SK-N-SH (cell line): ENCODE measurements at regions not wholly inside any gene's neighbourhood (a gene's known extent, or its start where the extent isn't known, plus 50 kb on each side); places are given as distances from the start of the nearest gene placed in this dataset.

Experiments used
- CTCF ChIA-PET: fragments of 300-600, 350-600 bp; formaldehyde crosslinking; extraction: SDS; loops from one replicate; lab custom pipeline; 2021; lab: Yijun Ruan, JAX
- POLR2A ChIA-PET: fragments of 350-600 bp; sonication (Branson Sonifier 250); formaldehyde crosslinking; extraction: SDS; loops from one replicate; lab custom pipeline; 2020; ENCODE audit warnings: antibody characterized with exemption, inconsistent platforms; lab: Yijun Ruan, JAX
- DNase-seq: peaks from one replicate; pipeline ENCODE4 v3.0.0; 2012
- H2AFZ ChIP-seq: fragments of 200-600 bp; sonication (generic); 2 replicates; pipeline ENCODE4 v1.8.1; 2016; ENCODE audit warnings: antibody characterized with exemption, mild to moderate bottlenecking, low read depth
- H3F3A ChIP-seq: fragments of 200-600 bp; sonication (generic); replicated peaks from 2 replicates; pipeline ENCODE3; 2016; ENCODE audit warnings: antibody characterized with exemption, mild to moderate bottlenecking; ENCODE audit not compliant: insufficient read depth
- H3K27ac ChIP-seq, 2 experiments: fragments of 200-500 bp in 1 of 2; fragments of 200-600 bp in 1 of 2; sonication (Bioruptor generic) in 1 of 2; sonication (generic), shearing (Covaris generic) in 1 of 2; 2 replicates each; pipeline versions ENCODE4 v1.5.1 to v1.6.1; 2014 to 2016; ENCODE audit warnings: low read depth in 2 of 2, inconsistent platforms in 1 of 2, low read length in 1 of 2, mild to moderate bottlenecking in 1 of 2, mixed read lengths in 1 of 2
- H3K27me3 ChIP-seq: fragments of 200-600 bp; sonication (generic), shearing (Covaris generic); 2 replicates; pipeline ENCODE4 v1.6.1; 2016; ENCODE audit warnings: mixed run types; ENCODE audit not compliant: insufficient read depth
- H3K36me3 ChIP-seq, 2 experiments: fragments of 200-500 bp in 1 of 2; fragments of 200-600 bp in 1 of 2; sonication (Bioruptor generic) in 1 of 2; sonication (generic) in 1 of 2; replicated peaks in 1 of 2; 2 replicates each; pipeline versions ENCODE3 to v1.5.1; 2014 to 2016; ENCODE audit warnings: low read length in 1 of 2, mild to moderate bottlenecking in 1 of 2; ENCODE audit not compliant: insufficient read depth in 2 of 2, control insufficient read depth in 1 of 2
- H3K4me1 ChIP-seq, 2 experiments: fragments of 200-500 bp in 1 of 2; fragments of 200-600 bp in 1 of 2; sonication (Bioruptor generic) in 1 of 2; sonication (generic), shearing (Covaris generic) in 1 of 2; 2 replicates each; pipeline versions ENCODE4 v1.5.1 to v1.6.1; 2014 to 2016; ENCODE audit warnings: low read depth in 1 of 2, low read length in 1 of 2, mixed run types in 1 of 2; ENCODE audit not compliant: insufficient read depth in 2 of 2, control insufficient read depth in 1 of 2
- H3K4me2 ChIP-seq: fragments of 200-600 bp; sonication (generic), shearing (Covaris generic); 2 replicates; pipeline ENCODE4 v1.6.1; 2017; ENCODE audit warnings: mixed run types
- H3K4me3 ChIP-seq, 2 experiments: fragments of 200-500 bp in 1 of 2; fragments of 200-600 bp in 1 of 2; sonication (Bioruptor generic) in 1 of 2; sonication (generic), shearing (Covaris generic) in 1 of 2; 2 replicates each; pipeline versions ENCODE4 v1.5.1 to v1.8.1; 2014 to 2016; ENCODE audit warnings: low read depth in 2 of 2, inconsistent platforms in 1 of 2, low read length in 1 of 2, mild to moderate bottlenecking in 1 of 2, mixed read lengths in 1 of 2, moderate library complexity in 1 of 2
- H3K79me2 ChIP-seq: fragments of 200-600 bp; sonication (generic); 2 replicates; pipeline ENCODE4 v1.8.1; 2017; ENCODE audit warnings: mild to moderate bottlenecking; ENCODE audit not compliant: insufficient read depth
- H3K9ac ChIP-seq: fragments of 200-600 bp; sonication (generic); 2 replicates; pipeline ENCODE4 v1.6.1; 2017; ENCODE audit warnings: mixed run types
- H3K9me2 ChIP-seq: fragments of 200-600 bp; sonication (generic); 2 replicates; pipeline ENCODE4 v1.6.1; 2017; ENCODE audit warnings: mixed run types
- H3K9me3 ChIP-seq: fragments of 200-600 bp; sonication (generic); 2 replicates; pipeline ENCODE4 v1.6.1; 2017; ENCODE audit warnings: mixed run types, mild to moderate bottlenecking, moderate library complexity
- H4K20me1 ChIP-seq: fragments of 200-600 bp; sonication (generic); 2 replicates; pipeline ENCODE4 v1.6.1; 2017; ENCODE audit warnings: mild to moderate bottlenecking, mixed run types; ENCODE audit not compliant: insufficient read depth
- CHD2 ChIP-seq: fragments of 150-350 bp; IDR thresholded peaks from 2 replicates; pipeline ENCODE4 v1.6.1; 2018; ENCODE audit warnings: low read length; ENCODE audit not compliant: partially characterized antibody
- ELF1 ChIP-seq: IDR thresholded peaks from 2 replicates; pipeline ENCODE4 v1.4.0; 2012
- FOSL2 ChIP-seq: IDR thresholded peaks from 2 replicates; pipeline ENCODE4 v1.4.0; 2012; ENCODE audit warnings: low read depth, mild to moderate bottlenecking, moderate library complexity, borderline replicate concordance
- FOXM1 ChIP-seq: IDR thresholded peaks from 2 replicates; pipeline ENCODE4 v1.4.0; 2012; ENCODE audit warnings: low read depth, mild to moderate bottlenecking
- GATA2 ChIP-seq: sonication (generic); formaldehyde crosslinking; IDR thresholded peaks from 2 replicates; pipeline ENCODE4 v1.5.0; 2020; ENCODE audit warnings: mild to moderate bottlenecking, missing genetic modification reagents
- MEF2A ChIP-seq: IDR thresholded peaks from 2 replicates; pipeline ENCODE4 v1.4.0; 2012; ENCODE audit warnings: low read depth, borderline replicate concordance
- POLR2AphosphoS5 ChIP-seq: IDR thresholded peaks from 2 replicates; pipeline ENCODE4 v1.6.1; 2012; ENCODE audit warnings: low read depth, low read length
- RAD21 ChIP-seq: IDR thresholded peaks from 2 replicates; pipeline ENCODE4 v1.6.1; 2012; ENCODE audit warnings: mild to moderate bottlenecking, low read length
- TAF1 ChIP-seq: IDR thresholded peaks from 2 replicates; pipeline ENCODE4 v1.6.1; 2012; ENCODE audit warnings: low read depth, mild to moderate bottlenecking, low read length, moderate library complexity, borderline replicate concordance
- TCF12 ChIP-seq: IDR thresholded peaks from 2 replicates; pipeline ENCODE4 v1.4.0; 2012
- YY1 ChIP-seq: IDR thresholded peaks from 2 replicates; pipeline ENCODE4 v1.4.0; 2012; ENCODE audit warnings: low read depth, mild to moderate bottlenecking
- WGBS: methylation state at CpG from one replicate; pipeline ENCODE4 v1.1.6; 2017; ENCODE audit warnings: low lambda C conversion rate; 5-methylcytosine and 5-hydroxymethylcytosine counted together
- TF ChIP-seq, protein P1 (sequence below): IDR thresholded peaks from 2 replicates; pipeline ENCODE4 v1.4.0; 2012; ENCODE audit warnings: low read depth, borderline replicate concordance
- TF ChIP-seq, protein P2 (sequence below): IDR thresholded peaks from 2 replicates; pipeline ENCODE4 v1.4.0; 2012; ENCODE audit warnings: low read depth, borderline replicate concordance
- TF ChIP-seq, protein P3 (sequence below): IDR thresholded peaks from 2 replicates; pipeline ENCODE4 v1.6.1; 2012; ENCODE audit warnings: mild to moderate bottlenecking, low read depth, low read length, moderate library complexity
- TF ChIP-seq, protein P4 (sequence below): IDR thresholded peaks from 2 replicates; pipeline ENCODE4; 2012

DNA sequence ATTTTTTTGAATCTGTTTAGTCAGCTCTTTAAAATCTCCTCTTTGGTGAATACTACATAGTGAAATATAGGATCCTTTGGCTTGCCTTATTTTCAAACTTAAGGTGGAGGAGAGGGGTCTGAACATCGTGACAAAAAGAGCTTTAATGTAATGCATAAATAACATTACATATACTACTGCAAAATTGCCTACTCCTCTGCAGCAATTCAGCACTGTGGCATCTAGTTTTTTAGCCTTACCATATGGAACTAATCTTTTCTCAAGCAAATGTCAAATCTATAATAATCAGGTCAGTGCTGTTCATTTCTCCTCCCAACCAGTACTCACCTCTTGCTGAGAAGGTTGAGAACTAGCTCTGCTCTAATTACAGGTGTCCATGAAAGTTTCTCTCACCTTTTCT is 394.0 kb upstream of the CDIN1 start:
- DNase-seq: no peak
- ChIA-PET CTCF (no interaction called here), POLR2A (no interaction called here)
- Histone ChIP-seq H3K36me3 (no peaks in the 10 kb centered on the region), H4K20me1 (no peaks in the 10 kb centered on the region), H3K4me2 (no peak overlapping the region), H3K9me2 (no peaks in the 10 kb centered on the region), H3K9me3 (0 out of 2 replicates have a peak, but pooled peaks cover 2% of the 10 kb centered on the region), H3K27ac (no peak overlapping the region), H3F3A (peaks cover 4% of the 10 kb centered on the region), H3K27me3 (no peaks in the 10 kb centered on the region), H2AFZ (no peak overlapping the region), H3K9ac (no peak overlapping the region), H3K4me1 (no peaks in the 10 kb centered on the region), H3K4me3 (no peak overlapping the region), H3K79me2 (no peaks in the 10 kb centered on the region)
- TF ChIP-seq POLR2AphosphoS5 (no peak), TCF12 (peak; percentile 66)
- WGBS: 29% methylated on average over 1 of the region's 1 CpG

DNA sequence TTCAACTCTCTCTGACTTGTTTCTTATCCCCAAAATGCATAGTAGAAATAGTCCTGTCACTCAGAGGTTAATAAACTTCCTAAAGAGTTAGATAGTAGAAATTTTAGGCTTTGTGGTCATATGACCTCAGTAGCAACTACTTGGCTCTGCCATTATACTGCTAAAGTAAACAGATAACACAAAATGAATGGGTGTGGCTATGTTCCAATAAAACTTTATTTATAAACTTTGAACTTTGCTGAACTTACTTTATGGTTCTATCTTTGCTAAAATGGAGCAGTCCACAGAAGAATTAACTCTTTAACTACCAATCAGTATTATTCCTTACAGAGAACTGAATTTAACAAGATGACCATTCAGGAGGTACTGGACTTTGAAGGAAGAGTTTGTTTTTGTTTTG is 393.6 kb upstream of the CDIN1 start:
- no peak for DNase-seq
- H3K9ac ChIP-seq: no peak overlapping the region
- H3K27me3 ChIP-seq: no peaks in the 10 kb centered on the region
- ChIA-PET CTCF (no interaction called here), POLR2A (no interaction called here)
- no peaks in the 10 kb centered on the region for H3K36me3 ChIP-seq
- no peak overlapping the region for H2AFZ ChIP-seq
- H3K79me2 ChIP-seq: no peaks in the 10 kb centered on the region
- H3K9me3 ChIP-seq: 0 out of 2 replicates have a peak, but pooled peaks cover 6% of the 10 kb centered on the region
- peaks cover 4% of the 10 kb centered on the region for H3F3A ChIP-seq
- no peaks in the 10 kb centered on the region for H3K4me1 ChIP-seq
- H3K27ac ChIP-seq: no peak overlapping the region
- TF ChIP-seq GATA2 (no peak), YY1 (no peak), MEF2A (no peak), ELF1 (no peak), FOXM1 (no peak), RAD21 (no peak), FOSL2 (no peak), CHD2 (no peak), TAF1 (no peak)
- TF ChIP-seq, protein P1, sequence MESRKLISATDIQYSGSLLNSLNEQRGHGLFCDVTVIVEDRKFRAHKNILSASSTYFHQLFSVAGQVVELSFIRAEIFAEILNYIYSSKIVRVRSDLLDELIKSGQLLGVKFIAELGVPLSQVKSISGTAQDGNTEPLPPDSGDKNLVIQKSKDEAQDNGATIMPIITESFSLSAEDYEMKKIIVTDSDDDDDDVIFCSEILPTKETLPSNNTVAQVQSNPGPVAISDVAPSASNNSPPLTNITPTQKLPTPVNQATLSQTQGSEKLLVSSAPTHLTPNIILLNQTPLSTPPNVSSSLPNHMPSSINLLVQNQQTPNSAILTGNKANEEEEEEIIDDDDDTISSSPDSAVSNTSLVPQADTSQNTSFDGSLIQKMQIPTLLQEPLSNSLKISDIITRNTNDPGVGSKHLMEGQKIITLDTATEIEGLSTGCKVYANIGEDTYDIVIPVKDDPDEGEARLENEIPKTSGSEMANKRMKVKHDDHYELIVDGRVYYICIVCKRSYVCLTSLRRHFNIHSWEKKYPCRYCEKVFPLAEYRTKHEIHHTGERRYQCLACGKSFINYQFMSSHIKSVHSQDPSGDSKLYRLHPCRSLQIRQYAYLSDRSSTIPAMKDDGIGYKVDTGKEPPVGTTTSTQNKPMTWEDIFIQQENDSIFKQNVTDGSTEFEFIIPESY: no peak
- TF ChIP-seq, protein P2, sequence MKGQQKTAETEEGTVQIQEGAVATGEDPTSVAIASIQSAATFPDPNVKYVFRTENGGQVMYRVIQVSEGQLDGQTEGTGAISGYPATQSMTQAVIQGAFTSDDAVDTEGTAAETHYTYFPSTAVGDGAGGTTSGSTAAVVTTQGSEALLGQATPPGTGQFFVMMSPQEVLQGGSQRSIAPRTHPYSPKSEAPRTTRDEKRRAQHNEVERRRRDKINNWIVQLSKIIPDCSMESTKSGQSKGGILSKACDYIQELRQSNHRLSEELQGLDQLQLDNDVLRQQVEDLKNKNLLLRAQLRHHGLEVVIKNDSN: no peak
- TF ChIP-seq, protein P3, sequence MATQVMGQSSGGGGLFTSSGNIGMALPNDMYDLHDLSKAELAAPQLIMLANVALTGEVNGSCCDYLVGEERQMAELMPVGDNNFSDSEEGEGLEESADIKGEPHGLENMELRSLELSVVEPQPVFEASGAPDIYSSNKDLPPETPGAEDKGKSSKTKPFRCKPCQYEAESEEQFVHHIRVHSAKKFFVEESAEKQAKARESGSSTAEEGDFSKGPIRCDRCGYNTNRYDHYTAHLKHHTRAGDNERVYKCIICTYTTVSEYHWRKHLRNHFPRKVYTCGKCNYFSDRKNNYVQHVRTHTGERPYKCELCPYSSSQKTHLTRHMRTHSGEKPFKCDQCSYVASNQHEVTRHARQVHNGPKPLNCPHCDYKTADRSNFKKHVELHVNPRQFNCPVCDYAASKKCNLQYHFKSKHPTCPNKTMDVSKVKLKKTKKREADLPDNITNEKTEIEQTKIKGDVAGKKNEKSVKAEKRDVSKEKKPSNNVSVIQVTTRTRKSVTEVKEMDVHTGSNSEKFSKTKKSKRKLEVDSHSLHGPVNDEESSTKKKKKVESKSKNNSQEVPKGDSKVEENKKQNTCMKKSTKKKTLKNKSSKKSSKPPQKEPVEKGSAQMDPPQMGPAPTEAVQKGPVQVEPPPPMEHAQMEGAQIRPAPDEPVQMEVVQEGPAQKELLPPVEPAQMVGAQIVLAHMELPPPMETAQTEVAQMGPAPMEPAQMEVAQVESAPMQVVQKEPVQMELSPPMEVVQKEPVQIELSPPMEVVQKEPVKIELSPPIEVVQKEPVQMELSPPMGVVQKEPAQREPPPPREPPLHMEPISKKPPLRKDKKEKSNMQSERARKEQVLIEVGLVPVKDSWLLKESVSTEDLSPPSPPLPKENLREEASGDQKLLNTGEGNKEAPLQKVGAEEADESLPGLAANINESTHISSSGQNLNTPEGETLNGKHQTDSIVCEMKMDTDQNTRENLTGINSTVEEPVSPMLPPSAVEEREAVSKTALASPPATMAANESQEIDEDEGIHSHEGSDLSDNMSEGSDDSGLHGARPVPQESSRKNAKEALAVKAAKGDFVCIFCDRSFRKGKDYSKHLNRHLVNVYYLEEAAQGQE: no peak
- TF ChIP-seq, protein P4, sequence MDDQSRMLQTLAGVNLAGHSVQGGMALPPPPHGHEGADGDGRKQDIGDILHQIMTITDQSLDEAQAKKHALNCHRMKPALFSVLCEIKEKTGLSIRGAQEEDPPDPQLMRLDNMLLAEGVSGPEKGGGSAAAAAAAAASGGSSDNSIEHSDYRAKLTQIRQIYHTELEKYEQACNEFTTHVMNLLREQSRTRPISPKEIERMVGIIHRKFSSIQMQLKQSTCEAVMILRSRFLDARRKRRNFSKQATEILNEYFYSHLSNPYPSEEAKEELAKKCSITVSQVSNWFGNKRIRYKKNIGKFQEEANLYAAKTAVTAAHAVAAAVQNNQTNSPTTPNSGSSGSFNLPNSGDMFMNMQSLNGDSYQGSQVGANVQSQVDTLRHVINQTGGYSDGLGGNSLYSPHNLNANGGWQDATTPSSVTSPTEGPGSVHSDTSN: no peak
- no peak overlapping the region for H3K4me2 ChIP-seq
- no peaks in the 10 kb centered on the region for H4K20me1 ChIP-seq
- H3K9me2 ChIP-seq: no peaks in the 10 kb centered on the region
- no peak overlapping the region for H3K4me3 ChIP-seq
